KMS-11 (cell line): ENCODE measurements at regions not wholly inside any gene's neighbourhood (a gene's known extent, or its start where the extent isn't known, plus 50 kb on each side); places are given as distances from the start of the nearest gene placed in this dataset.

Experiments
- H2AFZ ChIP-seq: fragments of 200-600 bp; sonication (generic); 2 replicates; pipeline ENCODE4 v1.6.1; 2016; ENCODE audit warnings: antibody characterized with exemption, mixed run types, low read depth
- H3K27ac ChIP-seq: fragments of 200-600 bp; sonication (generic); 2 replicates; pipeline ENCODE4 v1.6.1; 2016; ENCODE audit warnings: mild to moderate bottlenecking, mixed run types
- H3K27me3 ChIP-seq: fragments of 200-600 bp; sonication (generic); 2 replicates; pipeline ENCODE4 v1.6.1; 2017; ENCODE audit warnings: mild to moderate bottlenecking, low read depth, mixed run types, moderate library complexity; ENCODE audit not compliant: insufficient read depth
- H3K36me3 ChIP-seq: fragments of 200-600 bp; sonication (generic); 2 replicates; pipeline ENCODE4 v1.6.1; 2017; ENCODE audit warnings: mild to moderate bottlenecking, mixed run types; ENCODE audit not compliant: insufficient read depth
- H3K4me1 ChIP-seq: fragments of 200-600 bp; sonication (generic); 2 replicates; pipeline ENCODE4 v1.6.1; 2016; ENCODE audit warnings: mild to moderate bottlenecking, low read depth, mixed run types; ENCODE audit not compliant: poor library complexity, severe bottlenecking
- H3K4me2 ChIP-seq: fragments of 200-600 bp; sonication (generic); 2 replicates; pipeline ENCODE4 v1.7.0; 2016; ENCODE audit warnings: mild to moderate bottlenecking, mixed run types
- H3K4me3 ChIP-seq: fragments of 200-600 bp; sonication (generic); IDR thresholded peaks from 2 replicates; pipeline ENCODE4 v1.6.1; 2017; ENCODE audit warnings: low read depth, low read length, mixed read lengths; ENCODE audit not compliant: insufficient read depth
- H3K79me2 ChIP-seq: fragments of 200-600 bp; sonication (generic); 2 replicates; pipeline ENCODE4 v1.6.1; 2016; ENCODE audit warnings: low read depth, mixed run types; ENCODE audit not compliant: insufficient read depth
- H3K9ac ChIP-seq: fragments of 200-600 bp; sonication (generic); 2 replicates; pipeline ENCODE4 v1.6.1; 2016; ENCODE audit warnings: mild to moderate bottlenecking, mixed run types
- H4K20me1 ChIP-seq: fragments of 200-600 bp; sonication (generic); 2 replicates; pipeline ENCODE4 v1.6.1; 2016; ENCODE audit warnings: mild to moderate bottlenecking, mixed run types; ENCODE audit not compliant: insufficient read depth
- TF ChIP-seq, protein P1 (sequence below): fragments of 200-600 bp; sonication (generic); conservative IDR thresholded peaks from 2 replicates; pipeline ENCODE4 v1.6.1; 2017; ENCODE audit warnings: low read depth, mild to moderate bottlenecking, antibody characterized with exemption, low read length, moderate library complexity, mixed read lengths

DNA sequence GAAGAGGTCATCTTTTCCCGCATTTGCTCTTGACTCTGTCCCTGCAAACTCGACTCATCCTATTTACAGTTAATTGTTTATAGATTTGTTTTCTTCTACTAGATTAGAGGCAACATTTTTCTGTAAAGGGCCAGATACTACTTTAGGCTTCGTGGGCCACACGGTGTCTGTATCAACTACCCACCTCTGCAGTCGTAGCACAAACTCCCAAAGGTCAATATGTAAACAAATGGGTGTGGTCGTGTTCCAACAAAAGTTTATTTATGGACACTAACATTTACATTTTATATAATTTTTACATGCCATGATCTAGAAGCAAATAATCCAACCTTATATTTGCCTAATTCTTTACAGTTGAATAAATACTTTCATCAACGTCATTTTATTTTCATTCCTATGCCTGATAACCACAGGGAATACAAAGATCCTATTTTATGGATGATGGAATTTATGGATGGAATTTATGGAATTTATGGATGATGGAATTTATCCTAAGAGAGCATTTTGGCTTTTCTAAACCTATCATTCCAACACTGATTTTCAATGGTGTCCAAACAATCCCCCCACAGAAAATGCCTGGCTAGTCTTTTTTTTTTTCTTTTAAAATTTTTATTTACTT, 232.8 kb downstream of the MYLK4 start:
- Histone ChIP-seq H3K27me3 (no peaks in the 10 kb centered on the region), H4K20me1 (no peaks in the 10 kb centered on the region), H3K79me2 (no peaks in the 10 kb centered on the region), H3K36me3 (no peaks in the 10 kb centered on the region), H3K9ac (no peak overlapping the region), H3K27ac (no peak overlapping the region), H3K4me1 (no peaks in the 10 kb centered on the region), H3K4me2 (no peak overlapping the region), H2AFZ (no peak overlapping the region), H3K4me3 (no peak overlapping the region)
- TF ChIP-seq, protein P1, sequence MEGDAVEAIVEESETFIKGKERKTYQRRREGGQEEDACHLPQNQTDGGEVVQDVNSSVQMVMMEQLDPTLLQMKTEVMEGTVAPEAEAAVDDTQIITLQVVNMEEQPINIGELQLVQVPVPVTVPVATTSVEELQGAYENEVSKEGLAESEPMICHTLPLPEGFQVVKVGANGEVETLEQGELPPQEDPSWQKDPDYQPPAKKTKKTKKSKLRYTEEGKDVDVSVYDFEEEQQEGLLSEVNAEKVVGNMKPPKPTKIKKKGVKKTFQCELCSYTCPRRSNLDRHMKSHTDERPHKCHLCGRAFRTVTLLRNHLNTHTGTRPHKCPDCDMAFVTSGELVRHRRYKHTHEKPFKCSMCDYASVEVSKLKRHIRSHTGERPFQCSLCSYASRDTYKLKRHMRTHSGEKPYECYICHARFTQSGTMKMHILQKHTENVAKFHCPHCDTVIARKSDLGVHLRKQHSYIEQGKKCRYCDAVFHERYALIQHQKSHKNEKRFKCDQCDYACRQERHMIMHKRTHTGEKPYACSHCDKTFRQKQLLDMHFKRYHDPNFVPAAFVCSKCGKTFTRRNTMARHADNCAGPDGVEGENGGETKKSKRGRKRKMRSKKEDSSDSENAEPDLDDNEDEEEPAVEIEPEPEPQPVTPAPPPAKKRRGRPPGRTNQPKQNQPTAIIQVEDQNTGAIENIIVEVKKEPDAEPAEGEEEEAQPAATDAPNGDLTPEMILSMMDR, result no peak

DNA sequence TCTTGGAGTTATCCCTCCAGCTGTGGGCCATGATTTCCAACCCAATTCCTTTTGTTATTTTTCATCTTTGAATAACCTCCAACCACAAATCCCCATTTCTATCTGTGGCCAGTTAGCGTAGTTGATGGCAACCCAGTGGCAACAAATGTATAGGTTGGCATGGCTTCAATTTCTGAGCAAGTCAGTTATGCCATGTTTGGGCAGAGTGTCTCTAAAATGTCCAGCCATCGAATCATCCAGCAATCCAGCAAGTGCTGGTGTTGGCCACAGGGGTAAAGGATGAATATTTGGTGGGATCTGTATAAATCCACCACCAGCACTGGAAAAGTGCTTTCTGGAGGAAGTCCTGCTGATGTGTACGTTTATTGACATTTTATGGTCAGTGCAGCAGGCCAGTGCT, 233.3 kb downstream of the MYLK4 start:
- no peaks in the 10 kb centered on the region for H3K27me3 ChIP-seq
- H3K4me1 ChIP-seq, result no peaks in the 10 kb centered on the region
- H2AFZ ChIP-seq, result no peak overlapping the region
- no peaks in the 10 kb centered on the region for H4K20me1 ChIP-seq
- H3K9ac ChIP-seq, result no peak overlapping the region
- H3K36me3 ChIP-seq, result no peaks in the 10 kb centered on the region
- H3K4me2 ChIP-seq, result no peak overlapping the region
- no peak overlapping the region for H3K4me3 ChIP-seq
- no peaks in the 10 kb centered on the region for H3K79me2 ChIP-seq
- H3K27ac ChIP-seq, result no peak overlapping the region
- TF ChIP-seq, protein P1, result no peak

DNA sequence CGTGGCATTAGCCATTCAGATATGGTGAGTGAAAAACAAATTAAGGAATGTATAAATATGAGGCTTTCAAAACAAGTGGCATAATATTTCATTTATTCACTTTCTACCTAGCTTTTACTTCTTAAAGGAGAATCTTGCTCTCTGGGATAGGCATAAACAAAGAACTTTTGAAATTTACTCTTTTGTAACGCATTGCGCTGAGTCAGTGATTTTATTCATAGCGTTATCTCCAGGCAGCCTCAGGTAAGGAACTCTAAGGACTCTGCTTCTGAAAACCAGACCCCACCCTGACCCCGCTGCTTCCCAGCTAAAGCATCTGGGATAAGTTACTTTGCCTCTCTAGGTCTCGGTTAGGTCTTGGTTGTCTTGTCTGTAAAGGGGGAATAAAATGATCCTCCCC, 234.7 kb downstream of the MYLK4 start:
- Histone ChIP-seq H3K27me3 (no peaks in the 10 kb centered on the region), H4K20me1 (no peaks in the 10 kb centered on the region), H3K79me2 (no peaks in the 10 kb centered on the region), H3K27ac (no peak overlapping the region), H3K4me2 (no peak overlapping the region), H3K4me3 (no peak overlapping the region), H3K4me1 (no peaks in the 10 kb centered on the region), H2AFZ (no peak overlapping the region), H3K9ac (no peak overlapping the region), H3K36me3 (no peaks in the 10 kb centered on the region)
- TF ChIP-seq, protein P1, result no peak

DNA sequence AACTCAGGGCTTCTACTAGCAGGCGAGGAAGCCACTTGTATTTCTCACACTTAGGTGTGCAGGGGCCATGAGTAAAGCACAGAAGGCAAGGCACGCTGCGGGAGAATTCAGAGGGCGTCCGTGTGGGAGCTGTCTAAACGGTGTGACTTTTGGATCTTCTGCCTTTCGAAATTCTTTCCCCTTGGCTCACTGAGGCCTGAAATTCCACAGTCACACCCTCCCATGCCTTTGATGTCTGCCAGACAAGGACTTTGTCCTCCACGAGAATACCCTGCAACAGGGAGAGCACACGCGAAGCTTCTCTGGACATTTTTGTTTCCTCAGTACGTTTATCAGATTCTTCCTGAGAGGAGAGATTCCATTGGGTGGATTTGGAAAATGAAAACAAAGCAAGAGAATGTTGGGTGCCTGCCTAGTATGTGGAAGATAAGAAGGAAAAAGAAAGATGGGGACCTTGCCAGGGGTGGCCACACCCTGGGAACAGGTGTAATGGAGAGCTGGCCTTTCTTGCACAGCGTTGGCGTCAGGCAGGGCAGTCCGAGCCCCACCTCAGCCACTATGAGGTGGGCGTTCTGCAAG, 235.7 kb downstream of the MYLK4 start:
- Histone ChIP-seq H2AFZ (no peak overlapping the region), H3K4me3 (no peak overlapping the region), H3K36me3 (no peaks in the 10 kb centered on the region), H3K9ac (no peak overlapping the region), H3K27me3 (no peaks in the 10 kb centered on the region), H3K4me2 (no peak overlapping the region), H3K27ac (no peak overlapping the region), H3K4me1 (no peaks in the 10 kb centered on the region), H3K79me2 (no peaks in the 10 kb centered on the region), H4K20me1 (no peaks in the 10 kb centered on the region)
- TF ChIP-seq, protein P1, result no peak
